ENCODE measurements at regions not wholly inside any gene's neighbourhood (a gene's known extent, or its start where the extent isn't known, plus 50 kb on each side); places are given as distances from the start of the nearest gene placed in this dataset.
"Not testable (repeated sequence)": the region's sequence is repeated elsewhere in the genome, so short reads cannot be mapped to it uniquely, and the experiment has no call there.

DNA sequence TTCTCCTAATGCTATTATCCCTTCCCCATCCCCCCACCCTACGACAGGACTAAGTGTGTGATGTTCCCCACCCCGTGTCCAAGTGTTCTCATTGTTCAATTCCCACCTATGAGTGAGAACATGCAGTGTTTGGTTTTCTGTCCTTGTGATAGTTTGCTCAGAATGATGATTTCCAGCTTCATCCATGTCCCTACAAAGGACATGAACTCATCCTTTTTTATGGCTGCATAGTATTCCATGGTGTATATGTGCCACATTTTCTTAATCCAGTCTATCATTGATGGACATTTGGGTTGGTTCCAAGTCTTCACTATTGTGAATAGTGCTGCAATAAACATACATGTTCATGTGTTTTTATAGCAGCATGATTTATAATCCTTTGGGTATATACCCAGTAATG lies 183.4 kb downstream of the MSN start:
- not testable (repeated sequence) for TF ChIP-seq ATF7-NPFF (CRISPR knock-in tag; IDR thresholded peaks at IDR 0.05; ENCODE audit: low read depth); SETDB1 (CRISPR knock-in tag; IDR thresholded peaks at IDR 0.05; ENCODE audit: borderline replicate concordance); TAF1 (CRISPR knock-in tag; IDR thresholded peaks at IDR 0.05); HDAC6 (IDR thresholded peaks at IDR 0.05; ENCODE audit: low read depth, low read length)

All from HepG2 (cell line).